Transverse colon (tissue), 4 donors: ENCODE measurements at regions not wholly inside any gene's neighbourhood (a gene's known extent, or its start where the extent isn't known, plus 50 kb on each side); places are given as distances from the start of the nearest gene placed in this dataset.
"Not testable (repeated sequence)": the region's sequence is repeated elsewhere in the genome, so short reads cannot be mapped to it uniquely, and the experiment has no call there.

Source experiments
- DNase-seq: peaks from one replicate; pipeline ENCODE4 v3.0.0-alpha.2; 2019
- H3K27ac ChIP-seq, 4 donors: fragments of 200-600 bp; sonication (generic); 2 replicates each; pipeline ENCODE4 v1.5.1; 2016 to 2018; ENCODE audit warnings: inconsistent platforms in 4 of 4
- H3K27me3 ChIP-seq: fragments of 200-600 bp; sonication (generic); 2 replicates; pipeline ENCODE4 v1.5.1; 2017; ENCODE audit warnings: inconsistent platforms
- H3K36me3 ChIP-seq, 4 donors: fragments of 200-600 bp; sonication (generic); 2 replicates each; pipeline ENCODE4 v1.5.1; 2017 to 2019; ENCODE audit warnings: inconsistent platforms in 4 of 4
- H3K4me1 ChIP-seq, 4 donors: fragments of 200-600 bp; sonication (generic); 2 replicates each; pipeline ENCODE4 v1.5.1; 2017 to 2020; ENCODE audit warnings: inconsistent platforms in 4 of 4
- H3K4me3 ChIP-seq, 4 donors: fragments of 200-600 bp; sonication (generic); 1 replicate in 1 of 4; 2 replicates in 3 of 4; pipeline versions ENCODE4 v1.5.1 to v1.6.1; 2017 to 2019; ENCODE audit warnings: inconsistent platforms in 4 of 4
- H3K9me3 ChIP-seq, 2 donors: fragments of 200-600 bp; sonication (generic); 2 replicates each; pipeline ENCODE4 v1.5.1; 2017 to 2019; ENCODE audit warnings: inconsistent platforms in 2 of 2
- EP300 ChIP-seq: sonication (generic); formaldehyde crosslinking; IDR thresholded peaks from one replicate; pipeline ENCODE4 v1.6.1; 2017; ENCODE audit warnings: antibody characterized with exemption, low read depth
- POLR2A ChIP-seq: fragments of 450-650 bp; IDR thresholded peaks from one replicate; pipeline ENCODE4 v1.6.1; 2016; ENCODE audit warnings: antibody characterized with exemption, mild to moderate bottlenecking, moderate library complexity
- POLR2AphosphoS5 ChIP-seq, 3 donors: sonication (generic); formaldehyde crosslinking; IDR thresholded peaks; one replicate each; pipeline ENCODE4 v1.6.1; 2016; ENCODE audit warnings: antibody characterized with exemption in 3 of 3
- WGBS, 2 donors: methylation state at CpG; one replicate each; pipeline ENCODE4 v1.1.5; 2018; ENCODE audit warnings: low coverage in 1 of 2; 5-methylcytosine and 5-hydroxymethylcytosine counted together
- in situ Hi-C, 4 donors: fragments of 200-750 bp; cut with MboI; loops; one replicate each; pipeline versions ENCODE4 v1.15.0 to v1.15.1; 2017; ENCODE audit warnings: low sequenced_read_pairs in 3 of 4, low pct_ligation_motif_present in 1 of 4, low pct_unique_long_range_greater_than_20kb in 1 of 4
- intact Hi-C: fragments of 100-400 bp; cut with DNase I; formaldehyde crosslinking; loops from one replicate; pipeline ENCODE4 v1.15.1; 2023; ENCODE audit warnings: low total_unique reads
- TF ChIP-seq, protein P1 (sequence below), 5 experiments: fragments of 200-600 bp in 3 of 5; fragments of 450-650 bp in 2 of 5; sonication (generic) in 3 of 5; IDR thresholded peaks; 1 replicate in 2 of 5; 2 replicates in 3 of 5; pipeline ENCODE4 v1.5.1; 2016 to 2017; ENCODE audit warnings: antibody characterized with exemption in 5 of 5, inconsistent platforms in 3 of 5, mild to moderate bottlenecking in 2 of 5, moderate library complexity in 1 of 5

DNA sequence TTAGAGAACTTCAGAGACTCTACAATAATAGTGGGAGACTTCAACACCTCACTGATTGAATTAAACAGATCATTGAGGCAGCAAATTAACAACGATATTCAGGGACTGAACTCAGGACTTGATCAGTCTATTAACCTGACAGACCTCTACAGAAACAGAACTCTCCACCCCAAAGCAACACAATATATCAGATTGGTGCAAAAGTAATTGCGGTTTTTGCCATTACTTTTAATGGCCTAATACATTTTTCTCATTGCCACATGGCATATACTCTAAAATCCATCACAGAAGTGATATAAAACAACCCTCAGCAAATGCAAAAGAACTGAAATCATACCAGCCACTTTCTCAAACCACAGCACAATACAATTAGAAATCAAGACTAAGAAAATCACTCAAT lies 298.1 kb upstream of the SGO1 start:
- no peaks in the 10 kb centered on the region for H3K4me1 ChIP-seq
- 48 to 66% methylated on average over 2 of the region's 2 CpGs for WGBS, 2 donors
- no peaks in the 10 kb centered on the region for H3K36me3 ChIP-seq
- no peaks in the 10 kb centered on the region for H3K27me3 ChIP-seq
- no peak for DNase-seq
- TF ChIP-seq EP300 (no peak), POLR2AphosphoS5 (IDR thresholded peaks at IDR 0.05) (no peak), POLR2A (no peak)
- TF ChIP-seq, protein P1, sequence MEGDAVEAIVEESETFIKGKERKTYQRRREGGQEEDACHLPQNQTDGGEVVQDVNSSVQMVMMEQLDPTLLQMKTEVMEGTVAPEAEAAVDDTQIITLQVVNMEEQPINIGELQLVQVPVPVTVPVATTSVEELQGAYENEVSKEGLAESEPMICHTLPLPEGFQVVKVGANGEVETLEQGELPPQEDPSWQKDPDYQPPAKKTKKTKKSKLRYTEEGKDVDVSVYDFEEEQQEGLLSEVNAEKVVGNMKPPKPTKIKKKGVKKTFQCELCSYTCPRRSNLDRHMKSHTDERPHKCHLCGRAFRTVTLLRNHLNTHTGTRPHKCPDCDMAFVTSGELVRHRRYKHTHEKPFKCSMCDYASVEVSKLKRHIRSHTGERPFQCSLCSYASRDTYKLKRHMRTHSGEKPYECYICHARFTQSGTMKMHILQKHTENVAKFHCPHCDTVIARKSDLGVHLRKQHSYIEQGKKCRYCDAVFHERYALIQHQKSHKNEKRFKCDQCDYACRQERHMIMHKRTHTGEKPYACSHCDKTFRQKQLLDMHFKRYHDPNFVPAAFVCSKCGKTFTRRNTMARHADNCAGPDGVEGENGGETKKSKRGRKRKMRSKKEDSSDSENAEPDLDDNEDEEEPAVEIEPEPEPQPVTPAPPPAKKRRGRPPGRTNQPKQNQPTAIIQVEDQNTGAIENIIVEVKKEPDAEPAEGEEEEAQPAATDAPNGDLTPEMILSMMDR (IDR thresholded peaks at IDR 0.05) = no peak
- no peak overlapping the region for H3K27ac ChIP-seq
- in situ Hi-C loops (no loop called here), intact Hi-C loops (no loop called here)
- peaks cover 13 to 17% of the 10 kb centered on the region in 2 donors for H3K9me3 ChIP-seq
- H3K4me3 ChIP-seq = no peak overlapping the region

DNA sequence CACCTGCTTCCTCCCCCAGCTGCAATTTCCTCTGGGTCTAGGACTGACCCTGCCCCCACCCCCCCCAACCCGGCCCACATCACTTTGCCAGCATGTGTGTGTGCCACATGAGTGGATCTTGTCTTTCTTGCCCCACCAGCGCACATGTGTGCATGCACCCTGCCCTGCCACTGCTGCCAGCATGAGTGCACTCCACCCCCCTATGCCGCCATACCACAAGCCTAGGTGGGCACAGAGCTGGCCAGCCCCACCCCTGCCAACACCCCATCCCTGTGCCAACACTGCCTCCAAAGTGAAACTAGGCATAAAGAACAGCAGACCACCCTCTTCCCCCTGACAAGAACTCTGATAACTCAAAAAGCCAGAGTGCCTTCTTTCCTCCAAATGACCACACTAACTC lies 296.3 kb upstream of the SGO1 start:
- no peaks in the 10 kb centered on the region for H3K27me3 ChIP-seq
- peaks cover 13 to 17% of the 10 kb centered on the region in 2 donors for H3K9me3 ChIP-seq
- H3K27ac ChIP-seq = no peak overlapping the region
- intact Hi-C loops = no loop called here
- H3K36me3 ChIP-seq = no peaks in the 10 kb centered on the region
- no peak overlapping the region for H3K4me3 ChIP-seq
- no peak for DNase-seq
- H3K4me1 ChIP-seq = no peaks in the 10 kb centered on the region
- 94% methylated on average over 3 of the region's 3 CpGs; no CpG with 5 or more reads in 1 of the 2 donors for WGBS, 2 donors
- in situ Hi-C loops = no loop called here
- TF ChIP-seq EP300 (no peak), POLR2A (no peak), POLR2AphosphoS5 (IDR thresholded peaks at IDR 0.05) (no peak)
- TF ChIP-seq, protein P1 (IDR thresholded peaks at IDR 0.05) = no peak

DNA sequence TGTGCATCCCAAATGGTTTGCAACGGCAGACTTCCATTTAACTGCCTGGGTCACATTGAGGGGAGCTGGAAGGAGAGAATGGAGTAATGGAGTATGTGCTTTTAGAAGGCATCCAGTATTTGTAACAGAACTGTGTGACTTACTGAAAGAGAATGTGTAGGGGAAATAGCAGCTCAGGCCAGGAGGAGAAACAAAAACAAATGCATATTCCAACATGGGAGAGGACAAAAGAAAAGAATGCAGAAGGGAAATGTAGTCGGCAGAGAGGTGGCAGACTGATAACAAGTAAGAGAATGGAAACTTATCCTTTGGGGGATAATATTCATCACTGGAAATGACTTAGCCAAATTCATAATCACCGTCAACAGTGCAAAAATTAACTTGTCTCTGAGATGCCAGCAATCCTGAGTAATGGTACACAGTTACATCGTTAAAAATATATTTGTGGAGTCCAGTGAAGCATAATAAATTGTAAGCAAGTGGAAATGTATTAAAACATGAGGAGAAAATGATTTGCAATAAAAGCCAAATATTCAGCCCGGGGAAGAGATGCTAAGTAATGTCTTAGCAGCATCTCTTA lies 294.9 kb upstream of the SGO1 start:
- no peak overlapping the region for H3K4me3 ChIP-seq
- intact Hi-C loops = no loop called here
- no peaks in the 10 kb centered on the region for H3K36me3 ChIP-seq
- H3K9me3 ChIP-seq = peaks cover 13 to 17% of the 10 kb centered on the region in 2 donors
- no peaks in the 10 kb centered on the region for H3K4me1 ChIP-seq
- TF ChIP-seq EP300 = no peak
- TF ChIP-seq, protein P1 (IDR thresholded peaks at IDR 0.05) = no peak
- no peak for TF ChIP-seq POLR2AphosphoS5 (IDR thresholded peaks at IDR 0.05)
- no peak for TF ChIP-seq POLR2A
- 63 to 67% methylated on average over 4 to 5 of the region's 5 CpGs for WGBS, 2 donors
- no peak overlapping the region for H3K27ac ChIP-seq
- in situ Hi-C loops = no loop called here
- no peaks in the 10 kb centered on the region for H3K27me3 ChIP-seq
- no peak for DNase-seq

DNA sequence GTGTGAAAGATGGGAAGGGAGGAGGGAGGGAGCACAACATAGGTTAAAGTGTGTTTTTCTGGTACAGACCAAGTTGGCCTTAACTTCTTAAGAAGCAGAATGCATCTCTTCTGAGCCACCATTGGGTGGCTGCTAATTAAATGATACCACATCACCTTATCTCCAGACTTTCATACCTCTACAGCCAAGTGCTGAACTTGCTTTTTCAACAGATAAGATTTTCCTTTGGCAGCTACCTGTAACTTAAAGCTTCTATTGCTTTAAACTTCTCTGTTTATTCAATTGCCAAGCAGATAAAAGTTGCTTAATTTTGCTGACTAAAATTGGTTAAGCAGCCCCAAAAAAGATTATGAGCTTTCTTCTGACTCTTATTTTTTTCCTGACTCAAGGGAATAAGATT lies 292.4 kb upstream of the SGO1 start:
- peaks cover 8 to 9% of the 10 kb centered on the region in 2 donors for H3K9me3 ChIP-seq
- in situ Hi-C loops = no loop called here
- intact Hi-C loops = no loop called here
- no peak overlapping the region for H3K27ac ChIP-seq
- no peaks in the 10 kb centered on the region for H3K27me3 ChIP-seq
- no peaks in the 10 kb centered on the region for H3K36me3 ChIP-seq
- no peak overlapping the region for H3K4me3 ChIP-seq
- TF ChIP-seq EP300 = no peak
- no peak for TF ChIP-seq POLR2AphosphoS5 (IDR thresholded peaks at IDR 0.05)
- TF ChIP-seq POLR2A = no peak
- TF ChIP-seq, protein P1 (IDR thresholded peaks at IDR 0.05) = no peak
- DNase-seq = no peak
- no peaks in the 10 kb centered on the region for H3K4me1 ChIP-seq

DNA sequence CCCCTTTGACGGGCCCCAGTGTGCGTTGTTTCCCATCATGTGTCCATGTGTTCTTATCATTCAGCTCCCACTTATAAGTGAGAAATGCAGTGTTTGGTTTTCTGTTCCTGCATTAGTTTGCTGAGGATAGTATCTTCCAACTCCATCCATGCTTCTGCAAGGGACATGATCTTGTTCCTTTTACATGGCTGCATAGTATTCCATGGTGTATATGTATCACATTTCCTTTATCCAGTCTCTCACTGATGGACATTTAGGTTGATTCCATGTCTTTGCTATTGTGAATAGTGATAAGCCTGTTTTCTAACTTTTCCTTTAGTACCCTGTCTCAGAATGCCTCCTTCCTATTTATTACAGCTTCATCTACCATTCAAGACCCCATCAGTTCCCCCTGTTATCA lies 278.2 kb upstream of the SGO1 start:
- 89% methylated on average over 2 of the region's 2 CpGs; no CpG with 5 or more reads in 1 of the 2 donors for WGBS, 2 donors
- H3K27ac ChIP-seq, in situ Hi-C loops, H3K4me3 ChIP-seq, H3K36me3 ChIP-seq, H3K27me3 ChIP-seq, intact Hi-C loops, H3K9me3 ChIP-seq, H3K4me1 ChIP-seq, DNase-seq: not testable (repeated sequence)
